IMR-90 (cell line): ENCODE measurements at regions not wholly inside any gene's neighbourhood (a gene's known extent, or its start where the extent isn't known, plus 50 kb on each side); places are given as distances from the start of the nearest gene placed in this dataset.
A peak's percentile ranks its signal among the peaks of the same experiment; 100 is the strongest.

Source experiments
- ATAC-seq: fragments of 200-7000 bp; cut with Tn5 transposase; 2 replicates; pipeline ENCODE4 v1.9.1; 2020; ENCODE audit warnings: low read depth, mild to moderate bottlenecking, moderate library complexity
- BruUV-seq: library from RNA; stranded (reverse); fragments of 400-500 nt; replicated peaks from 2 replicates; lab custom pipeline; 2021; lab: Mats Ljungman, UMichigan
- CTCF ChIA-PET: fragments of 300-600 bp; formaldehyde crosslinking; extraction: SDS; loops from one replicate; lab custom pipeline; 2021; ENCODE audit warnings: antibody characterized with exemption; lab: Yijun Ruan, JAX
- POLR2A ChIA-PET: fragments of 300-600 bp; sonication (Branson Sonifier 250); formaldehyde crosslinking; loops from one replicate; lab custom pipeline; 2022; ENCODE audit warnings: antibody characterized with exemption; ENCODE audit not compliant: unreplicated experiment; lab: Charles Lee
- DNase-seq: peaks from one replicate; pipeline ENCODE4 v3.0.0; 2013
- H2AFZ ChIP-seq: replicated peaks from 2 replicates; pipeline ENCODE3; 2013; ENCODE audit warnings: low read length, mild to moderate bottlenecking; ENCODE audit not compliant: poor library complexity
- H2AK5ac ChIP-seq: 2 replicates; pipeline ENCODE4 v1.6.1; 2013; ENCODE audit warnings: low read depth, low read length, inconsistent platforms
- H2AK9ac ChIP-seq: replicated peaks from 2 replicates; pipeline ENCODE3; 2013; ENCODE audit warnings: mild to moderate bottlenecking, low read depth, low read length, moderate library complexity; ENCODE audit not compliant: poor library complexity
- H2BK120ac ChIP-seq: 2 replicates; pipeline ENCODE4 v1.6.1; 2013; ENCODE audit warnings: low read depth, low read length, inconsistent platforms
- H2BK15ac ChIP-seq: 3 replicates; pipeline ENCODE4 v1.6.1; 2013; ENCODE audit warnings: low read depth, low read length, inconsistent platforms
- H2BK20ac ChIP-seq: 2 replicates; pipeline ENCODE4 v1.6.1; 2013; ENCODE audit warnings: low read depth, mild to moderate bottlenecking, inconsistent platforms, low read length, moderate library complexity
- H2BK5ac ChIP-seq: 2 replicates; pipeline ENCODE4 v1.6.1; 2013; ENCODE audit warnings: mild to moderate bottlenecking, low read depth, low read length, inconsistent platforms; ENCODE audit not compliant: poor library complexity, severe bottlenecking
- H3K14ac ChIP-seq: replicated peaks from 2 replicates; pipeline ENCODE4 v1.6.1; 2013; ENCODE audit warnings: low read depth, low read length, inconsistent platforms
- H3K18ac ChIP-seq: 2 replicates; pipeline ENCODE4 v1.6.1; 2013; ENCODE audit warnings: low read depth, low read length, control low read depth
- H3K23ac ChIP-seq: 2 replicates; pipeline ENCODE4 v1.6.1; 2013; ENCODE audit warnings: low read depth, low read length, inconsistent platforms
- H3K27ac ChIP-seq: 2 replicates; pipeline ENCODE4 v1.5.1; 2013; ENCODE audit warnings: mild to moderate bottlenecking, control low read depth, low read length; ENCODE audit not compliant: insufficient read depth
- H3K27me3 ChIP-seq: 2 replicates; pipeline ENCODE4 v1.6.1; 2013; ENCODE audit warnings: low read length; ENCODE audit not compliant: control insufficient read depth, insufficient read depth
- H3K36me3 ChIP-seq: 2 replicates; pipeline ENCODE4 v1.6.1; 2013; ENCODE audit warnings: low read length, mixed read lengths; ENCODE audit not compliant: control insufficient read depth, insufficient read depth
- H3K4ac ChIP-seq: 2 replicates; pipeline ENCODE4 v1.6.1; 2013; ENCODE audit warnings: low read depth, low read length, inconsistent platforms
- H3K4me1 ChIP-seq: 2 replicates; pipeline ENCODE4 v1.6.1; 2013; ENCODE audit warnings: low read length, mixed read lengths; ENCODE audit not compliant: control insufficient read depth, insufficient read depth
- H3K4me2 ChIP-seq: 2 replicates; pipeline ENCODE4 v1.6.1; 2013; ENCODE audit warnings: low read depth, mild to moderate bottlenecking, control low read depth, low read length, moderate library complexity
- H3K4me3 ChIP-seq: 2 replicates; pipeline ENCODE4 v1.5.1; 2013; ENCODE audit warnings: low read depth, mild to moderate bottlenecking, control low read depth, low read length, moderate library complexity; ENCODE audit not compliant: insufficient read depth
- H3K56ac ChIP-seq: 2 replicates; pipeline ENCODE4 v1.6.1; 2013; ENCODE audit warnings: low read length, inconsistent platforms; ENCODE audit not compliant: insufficient read depth; ENCODE audit errors: extremely low read depth
- H3K79me1 ChIP-seq, 2 experiments: 2 replicates each; pipeline ENCODE4 v1.6.1; 2013; ENCODE audit warnings: low read length in 2 of 2, inconsistent platforms in 1 of 2, low read depth in 1 of 2
- H3K9ac ChIP-seq: 2 replicates; pipeline ENCODE4 v1.6.1; 2013; ENCODE audit warnings: low read depth, low read length, control low read depth
- H3K9me1 ChIP-seq: 2 replicates; pipeline ENCODE4 v1.6.1; 2013; ENCODE audit warnings: low read length, inconsistent platforms; ENCODE audit not compliant: insufficient read depth
- H3K9me3 ChIP-seq: 2 replicates; pipeline ENCODE4 v1.6.1; 2013; ENCODE audit warnings: low read length; ENCODE audit not compliant: control insufficient read depth, insufficient read depth
- H4K20me1 ChIP-seq: 2 replicates; pipeline ENCODE4 v1.6.1; 2013; ENCODE audit warnings: low read length, inconsistent platforms; ENCODE audit not compliant: insufficient read depth
- H4K5ac ChIP-seq: 2 replicates; pipeline ENCODE4 v1.6.1; 2013; ENCODE audit warnings: mild to moderate bottlenecking, low read depth, low read length, control low read depth
- H4K8ac ChIP-seq, 2 experiments: 2 replicates each; pipeline ENCODE4 v1.6.1; 2013; ENCODE audit warnings: low read depth in 2 of 2, low read length in 2 of 2, control low read depth in 1 of 2, inconsistent platforms in 1 of 2
- H4K91ac ChIP-seq: 2 replicates; pipeline ENCODE4 v1.6.1; 2013; ENCODE audit warnings: low read depth, low read length, inconsistent platforms; ENCODE audit not compliant: insufficient read depth
- BHLHE40 ChIP-seq: fragments of 150-350 bp; IDR thresholded peaks from 2 replicates; pipeline ENCODE4 v1.6.1; 2016; ENCODE audit warnings: mild to moderate bottlenecking, low read depth, low read length
- FOS ChIP-seq: fragments of 150-350 bp; IDR thresholded peaks from 2 replicates; pipeline ENCODE4 v1.6.1; 2016; ENCODE audit warnings: low read depth, low read length
- MAFK ChIP-seq: IDR thresholded peaks from 2 replicates; pipeline ENCODE4 v1.6.1; 2012; ENCODE audit warnings: low read depth, low read length, improper control_type of control experiment
- MAZ ChIP-seq: IDR thresholded peaks from 2 replicates; pipeline ENCODE4 v1.6.1; 2012; ENCODE audit warnings: low read depth, mild to moderate bottlenecking, low read length, improper control_type of control experiment, moderate library complexity, borderline replicate concordance
- NFE2L2 ChIP-seq: fragments of 150-350 bp; IDR thresholded peaks from 2 replicates; pipeline ENCODE4 v1.6.1; 2016; ENCODE audit warnings: low read depth, mild to moderate bottlenecking, low read length
- POLR2A ChIP-seq: IDR thresholded peaks from 2 replicates; pipeline ENCODE4 v1.6.1; 2012; ENCODE audit warnings: mild to moderate bottlenecking, low read depth, low read length
- RAD21 ChIP-seq: IDR thresholded peaks from 2 replicates; pipeline ENCODE4 v1.6.1; 2012; ENCODE audit warnings: low read length, improper control_type of control experiment
- RCOR1 ChIP-seq: IDR thresholded peaks from 2 replicates; pipeline ENCODE4 v1.6.1; 2012; ENCODE audit warnings: mild to moderate bottlenecking, low read length, improper control_type of control experiment; ENCODE audit not compliant: insufficient replicate concordance
- RFX5 ChIP-seq: IDR thresholded peaks from 2 replicates; pipeline ENCODE4 v1.8.0; 2012; ENCODE audit warnings: low read depth, mild to moderate bottlenecking, low read length, moderate library complexity
- WGBS, 2 experiments: methylation state at CpG; one replicate each; pipeline versions ENCODE4 v1.1.5 to v1.1.7; 2013; ENCODE audit warnings: missing lambda C conversion rate in 2 of 2; ENCODE audit not compliant: insufficient read length in 1 of 2; ENCODE audit errors: extremely low coverage in 2 of 2; 5-methylcytosine and 5-hydroxymethylcytosine counted together
- dilution Hi-C: fragments of 300-500 bp; cut with HindIII; formaldehyde crosslinking; loops from one replicate; pipeline ENCODE4 v1.14.3; 2018; ENCODE audit warnings: low sequenced_read_pairs; ENCODE audit not compliant: unreplicated experiment
- in situ Hi-C: fragments of 300-500 bp; cut with MboI; formaldehyde crosslinking; loops from 3 replicates; pipeline ENCODE4 v1.14.3; 2019; ENCODE audit warnings: low sequenced_read_pairs, inconsistent platforms, mixed read lengths
- intact Hi-C: fragments of 100-400 bp; cut with micrococcal nuclease; formaldehyde crosslinking; loops from 2 replicates; pipeline ENCODE4 v1.10.0; 2022
- TF ChIP-seq, protein P1 (sequence below): conservative IDR thresholded peaks from 2 replicates; pipeline ENCODE4 v1.5.1; 2012; ENCODE audit warnings: mild to moderate bottlenecking, low read depth, low read length, improper control_type of control experiment
- TF ChIP-seq, protein P2 (sequence below): fragments of 150-350 bp; IDR thresholded peaks from 2 replicates; pipeline ENCODE4 v1.6.1; 2017; ENCODE audit warnings: mild to moderate bottlenecking, antibody characterized with exemption, low read length, low read depth

DNA sequence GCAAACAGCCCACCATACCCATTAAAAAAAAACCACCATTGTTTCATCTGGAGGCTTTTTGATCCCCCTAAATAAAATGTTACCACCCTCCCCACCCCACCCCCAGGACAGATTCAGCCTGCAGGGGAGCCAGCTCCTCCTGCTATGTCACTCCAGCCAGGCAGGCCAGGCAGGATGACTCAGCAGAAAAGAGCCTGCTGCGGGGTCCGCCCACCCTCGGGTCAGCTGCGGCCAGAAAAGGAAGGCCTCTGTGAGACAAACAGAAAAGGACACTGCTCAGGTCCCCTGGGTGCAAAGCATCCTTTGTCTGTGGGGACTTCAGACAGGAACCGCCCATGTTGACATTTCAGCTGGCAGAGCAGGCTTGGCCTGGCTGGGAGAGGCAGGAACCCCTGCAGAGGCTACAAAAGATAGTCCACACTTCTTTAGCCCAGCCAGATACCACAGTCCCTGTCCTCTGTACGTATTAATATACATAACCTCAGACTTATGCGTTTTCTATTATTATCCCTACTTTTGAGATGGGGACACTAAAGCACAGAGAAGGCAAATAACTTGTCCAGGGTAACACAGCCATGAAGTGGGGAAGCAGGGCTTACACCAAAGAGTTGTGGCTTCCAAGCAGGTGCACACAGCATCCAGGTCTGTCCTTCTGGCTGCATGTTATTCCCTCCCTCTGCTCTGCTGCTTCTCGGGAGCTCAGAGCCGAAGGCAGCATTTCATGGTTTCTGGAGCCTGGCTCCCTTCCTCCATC lies 147.7 kb downstream of the CPEB2 start:
- DNase-seq = peak; percentile 76
- peak overlapping the region; percentile 59; the same call in 1 of the 2 replicates for H3K9ac ChIP-seq
- H2BK20ac ChIP-seq = peak overlapping the region; percentile 95
- H3K4ac ChIP-seq = peak overlapping the region; percentile 88
- peak overlapping the region; percentile 87 to 95 for H4K8ac ChIP-seq
- peaks cover 13% of the 10 kb centered on the region for H3K4me1 ChIP-seq
- peaks cover 12% of the 10 kb centered on the region for H3K9me1 ChIP-seq
- H3K4me2 ChIP-seq = peak overlapping the region; percentile 42
- ATAC-seq = peak; percentile 98
- peak overlapping the region; percentile 75; the same call in 1 of the 2 replicates for H2AK5ac ChIP-seq
- dilution Hi-C loops = no loop called here
- no peak overlapping the region for H3K4me3 ChIP-seq
- H2AFZ ChIP-seq = peak overlapping the region; percentile 85
- peak overlapping the region; percentile 96 for H4K91ac ChIP-seq
- peak overlapping the region; percentile 88 for H3K27ac ChIP-seq
- H3K18ac ChIP-seq = peak overlapping the region; percentile 93
- H3K9me3 ChIP-seq = no peaks in the 10 kb centered on the region
- peak overlapping the region; percentile 95; the same call in 2 of the 3 replicates for H2BK15ac ChIP-seq
- TF ChIP-seq MAFK (peak; percentile 97), BHLHE40 (peak; percentile 20; the same call in 1 of the 2 replicates), FOS (peak; percentile 39), RAD21 (no peak), POLR2A (no peak), MAZ (no peak; the same call in 1 of the 2 replicates), RCOR1 (no peak), RFX5 (no peak), NFE2L2 (peak; percentile 100)
- TF ChIP-seq, protein P1, sequence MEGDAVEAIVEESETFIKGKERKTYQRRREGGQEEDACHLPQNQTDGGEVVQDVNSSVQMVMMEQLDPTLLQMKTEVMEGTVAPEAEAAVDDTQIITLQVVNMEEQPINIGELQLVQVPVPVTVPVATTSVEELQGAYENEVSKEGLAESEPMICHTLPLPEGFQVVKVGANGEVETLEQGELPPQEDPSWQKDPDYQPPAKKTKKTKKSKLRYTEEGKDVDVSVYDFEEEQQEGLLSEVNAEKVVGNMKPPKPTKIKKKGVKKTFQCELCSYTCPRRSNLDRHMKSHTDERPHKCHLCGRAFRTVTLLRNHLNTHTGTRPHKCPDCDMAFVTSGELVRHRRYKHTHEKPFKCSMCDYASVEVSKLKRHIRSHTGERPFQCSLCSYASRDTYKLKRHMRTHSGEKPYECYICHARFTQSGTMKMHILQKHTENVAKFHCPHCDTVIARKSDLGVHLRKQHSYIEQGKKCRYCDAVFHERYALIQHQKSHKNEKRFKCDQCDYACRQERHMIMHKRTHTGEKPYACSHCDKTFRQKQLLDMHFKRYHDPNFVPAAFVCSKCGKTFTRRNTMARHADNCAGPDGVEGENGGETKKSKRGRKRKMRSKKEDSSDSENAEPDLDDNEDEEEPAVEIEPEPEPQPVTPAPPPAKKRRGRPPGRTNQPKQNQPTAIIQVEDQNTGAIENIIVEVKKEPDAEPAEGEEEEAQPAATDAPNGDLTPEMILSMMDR = peak; percentile 17; the same call in 1 of the 2 replicates
- TF ChIP-seq, protein P2, sequence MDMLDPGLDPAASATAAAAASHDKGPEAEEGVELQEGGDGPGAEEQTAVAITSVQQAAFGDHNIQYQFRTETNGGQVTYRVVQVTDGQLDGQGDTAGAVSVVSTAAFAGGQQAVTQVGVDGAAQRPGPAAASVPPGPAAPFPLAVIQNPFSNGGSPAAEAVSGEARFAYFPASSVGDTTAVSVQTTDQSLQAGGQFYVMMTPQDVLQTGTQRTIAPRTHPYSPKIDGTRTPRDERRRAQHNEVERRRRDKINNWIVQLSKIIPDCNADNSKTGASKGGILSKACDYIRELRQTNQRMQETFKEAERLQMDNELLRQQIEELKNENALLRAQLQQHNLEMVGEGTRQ = 0 out of 2 replicates have a peak, but pooled peaks have one; percentile 3
- in situ Hi-C loops = no loop called here
- BruUV-seq = no TSS peak
- peak overlapping the region; percentile 37; the same call in 1 of the 2 replicates for H3K56ac ChIP-seq
- POLR2A ChIA-PET = interaction anchor here (0.6 to 0.7 kb wide), 2 partner anchors 83 to 122 kb away, joined by 4 to 11 read pairs; no protein-coding TSS in a partner anchor
- peak overlapping the region; percentile 65 for H2BK5ac ChIP-seq
- peak overlapping the region; percentile 79 for H3K14ac ChIP-seq
- peak overlapping the region; percentile 75 for H2AK9ac ChIP-seq
- H2BK120ac ChIP-seq = peak overlapping the region; percentile 95
- no peaks in the 10 kb centered on the region for H4K20me1 ChIP-seq
- no peaks in the 10 kb centered on the region for H3K79me1 ChIP-seq
- H3K36me3 ChIP-seq = no peaks in the 10 kb centered on the region
- H3K27me3 ChIP-seq = no peaks in the 10 kb centered on the region
- 48% methylated on average over 5 of the region's 9 CpGs; no CpG with 5 or more reads in 1 of the 2 experiments for WGBS, 2 experiments
- intact Hi-C loops = no loop called here
- CTCF ChIA-PET = interaction anchor here (0.5 to 0.6 kb wide), 2 partner anchors 21 to 126 kb away, joined by 3 read pairs; no protein-coding TSS in a partner anchor
- H4K5ac ChIP-seq = peak overlapping the region; percentile 93
- peak overlapping the region; percentile 53 for H3K23ac ChIP-seq
